ENCODE measurements at regions not wholly inside any gene's neighbourhood (a gene's known extent, or its start where the extent isn't known, plus 50 kb on each side); places are given as distances from the start of the nearest gene placed in this dataset.

- TF ChIP-seq CTCF (IDR thresholded peaks at IDR 0.05; ENCODE audit: low read length), result no peak
- no peak for TF ChIP-seq EZH2 (optimal IDR thresholded peaks at IDR 0.05; ENCODE audit: low read depth, low read length)
- TF ChIP-seq EZH2phosphoT487 (IDR thresholded peaks at IDR 0.05; ENCODE audit: low read length), result no peak
Measured at GRCh38 chr6:22079783-22080182, 217.1 kb downstream of the PRL start.

All from MM.1S (cell line).